ENCODE measurements at regions not wholly inside any gene's neighbourhood (a gene's known extent, or its start where the extent isn't known, plus 50 kb on each side); places are given as distances from the start of the nearest gene placed in this dataset.

- peak; percentile 25 for DNase-seq
- no peaks in the 10 kb centered on the region for H3K36me3 ChIP-seq
- no peak overlapping the region for H3K27ac ChIP-seq (replicated peaks)
- intact Hi-C loops (cut with micrococcal nuclease), result no loop called here
- no peak overlapping the region for H3K4me3 ChIP-seq
- peaks cover 95% of the 10 kb centered on the region for H3K27me3 ChIP-seq (ENCODE audit: low read depth)
- peak; percentile 78 for TF ChIP-seq CTCF (IDR thresholded peaks at IDR 0.05; ENCODE audit: borderline replicate concordance)
- H3K4me1 ChIP-seq, result no peaks in the 10 kb centered on the region
- H3K9me3 ChIP-seq (replicated peaks), result no peaks in the 10 kb centered on the region
These were observed 250.4 kb downstream of the FOXA2 start for GRCh38 chr20:22333885-22334545.

GRCh38 chr20:22324505-22324904 lies 259.9 kb downstream of the FOXA2 start:
- Histone ChIP-seq H3K36me3 (no peaks in the 10 kb centered on the region), H3K27ac (replicated peaks) (no peak overlapping the region), H3K27me3 (ENCODE audit: low read depth) (peaks cover 81% of the 10 kb centered on the region), H3K4me3 (no peak overlapping the region), H3K9me3 (replicated peaks) (no peaks in the 10 kb centered on the region), H3K4me1 (no peaks in the 10 kb centered on the region)
- intact Hi-C loops (cut with micrococcal nuclease), result no loop called here
- TF ChIP-seq CTCF (IDR thresholded peaks at IDR 0.05; ENCODE audit: borderline replicate concordance), result no peak
- DNase-seq, result no peak

- Histone ChIP-seq H3K4me1 (no peaks in the 10 kb centered on the region), H3K9me3 (replicated peaks) (no peaks in the 10 kb centered on the region), H3K27ac (replicated peaks) (no peak overlapping the region), H3K4me3 (no peak overlapping the region), H3K36me3 (no peaks in the 10 kb centered on the region), H3K27me3 (ENCODE audit: low read depth) (peaks cover 89% of the 10 kb centered on the region)
- intact Hi-C loops (cut with micrococcal nuclease), result no loop called here
- TF ChIP-seq CTCF (IDR thresholded peaks at IDR 0.05; ENCODE audit: borderline replicate concordance), result no peak
- DNase-seq, result no peak
These were observed 261.9 kb downstream of the FOXA2 start for GRCh38 chr20:22322513-22322912.

- Histone ChIP-seq H3K36me3 (no peaks in the 10 kb centered on the region), H3K27ac (replicated peaks) (no peak overlapping the region), H3K9me3 (replicated peaks) (no peaks in the 10 kb centered on the region), H3K4me3 (no peak overlapping the region), H3K4me1 (no peaks in the 10 kb centered on the region), H3K27me3 (ENCODE audit: low read depth) (peaks cover 81% of the 10 kb centered on the region)
- no peak for TF ChIP-seq CTCF (IDR thresholded peaks at IDR 0.05; ENCODE audit: borderline replicate concordance)
- no peak for DNase-seq
- intact Hi-C loops (cut with micrococcal nuclease), result no loop called here
These were observed 263.2 kb downstream of the FOXA2 start for GRCh38 chr20:22321191-22321590.

- H3K4me3 ChIP-seq, result no peak overlapping the region
- peaks cover 78% of the 10 kb centered on the region for H3K27me3 ChIP-seq (ENCODE audit: low read depth)
- no peak for DNase-seq
- H3K9me3 ChIP-seq (replicated peaks), result no peaks in the 10 kb centered on the region
- no peaks in the 10 kb centered on the region for H3K36me3 ChIP-seq
- TF ChIP-seq CTCF (IDR thresholded peaks at IDR 0.05; ENCODE audit: borderline replicate concordance), result no peak
- no peak overlapping the region for H3K27ac ChIP-seq (replicated peaks)
- no peaks in the 10 kb centered on the region for H3K4me1 ChIP-seq
- intact Hi-C loops (cut with micrococcal nuclease), result no loop called here
These were observed 264.0 kb downstream of the FOXA2 start for GRCh38 chr20:22320245-22320915.
